A549 (cell line): ENCODE measurements at regions not wholly inside any gene's neighbourhood (a gene's known extent, or its start where the extent isn't known, plus 50 kb on each side); places are given as distances from the start of the nearest gene placed in this dataset.

Experiments used
- ATAC-seq, 2 experiments: fragments of 200-7000 bp in 1 of 2; fragments of >200 bp in 1 of 2; cut with Nextera tagmentation in 1 of 2; cut with Tn5 transposase in 1 of 2; 3 replicates each; pipeline versions ENCODE4 v1.8.0 to v1.9.1; 2018 to 2020; ENCODE audit warnings: mild to moderate bottlenecking in 1 of 2, moderate library complexity in 1 of 2
- CTCF ChIA-PET: fragments of 300-600 bp; sonication (Branson Sonifier 250); formaldehyde crosslinking; extraction: SDS; loops from one replicate; lab custom pipeline; 2021; ENCODE audit warnings: antibody characterized with exemption, inconsistent platforms; lab: Yijun Ruan, JAX
- POLR2A ChIA-PET: fragments of 350-600 bp; formaldehyde crosslinking; extraction: SDS; loops from one replicate; lab custom pipeline; 2021; ENCODE audit warnings: antibody characterized with exemption, inconsistent platforms; lab: Yijun Ruan, JAX
- DNase-seq, 2 experiments: peaks; one replicate each; pipeline versions ENCODE4 v3.0.0 to v3.0.0-alpha.2; 2011 to 2016; ENCODE audit warnings: low read depth in 1 of 2, low spot score in 1 of 2
- FAIRE-seq: peaks from 2 replicates; lab custom pipeline; 2011; peaks lifted over from hg19 to GRCh38; lab: Jason Lieb, UNC
- H3K27ac ChIP-seq, 2 experiments: fragments of >200 bp; sonication (Bioruptor Twin); formaldehyde crosslinking; 3 replicates each; pipeline ENCODE4 v1.5.1; 2016 to 2017
- H3K4me1 ChIP-seq: fragments of >200 bp; sonication (Bioruptor Twin); formaldehyde crosslinking; 3 replicates; pipeline ENCODE4 v1.6.1; 2016
- H3K4me2 ChIP-seq: fragments of >200 bp; sonication (Bioruptor Twin); formaldehyde crosslinking; 3 replicates; pipeline ENCODE4 v1.6.1; 2016
- H3K4me3 ChIP-seq: fragments of >200 bp; sonication (Bioruptor Twin); formaldehyde crosslinking; 3 replicates; pipeline ENCODE4 v1.5.1; 2016
- H3K9me3 ChIP-seq: fragments of >200 bp; sonication (Bioruptor Twin); formaldehyde crosslinking; 3 replicates; pipeline ENCODE4 v1.6.1; 2016
- BHLHE40 ChIP-seq: IDR thresholded peaks from 2 replicates; pipeline ENCODE4 v1.6.1; 2012; ENCODE audit warnings: low read depth, low read length, inconsistent platforms
- CTCF ChIP-seq: fragments of >200 bp; sonication (Bioruptor Twin); formaldehyde crosslinking; IDR thresholded peaks from 3 replicates; pipeline ENCODE4 v1.5.1; 2016
- FOSL2 ChIP-seq, 2 experiments: fragments of 450-650 bp in 1 of 2; fragments of >200 bp in 1 of 2; sonication (Bioruptor Twin) in 1 of 2; formaldehyde crosslinking; IDR thresholded peaks; 2 replicates each; pipeline versions ENCODE4 v1.5.0 to v1.6.1; 2016 to 2020; ENCODE audit warnings: mild to moderate bottlenecking in 1 of 2, moderate library complexity in 1 of 2
- GATA3 ChIP-seq: IDR thresholded peaks from 2 replicates; pipeline ENCODE4 v1.6.1; 2012; ENCODE audit warnings: borderline replicate concordance
- HEYL ChIP-seq: fragments of 250-450 bp; sonication (Bioruptor Pico); IDR thresholded peaks from 2 replicates; pipeline ENCODE4 v1.8.0; 2021; ENCODE audit warnings: mild to moderate bottlenecking, moderate library complexity
- HMGXB4 ChIP-seq: fragments of 250-450 bp; sonication (Bioruptor Pico); IDR thresholded peaks from 2 replicates; pipeline ENCODE4 v1.5.0; 2021; ENCODE audit warnings: mild to moderate bottlenecking, moderate library complexity, borderline replicate concordance
- JUNB ChIP-seq: fragments of >200 bp; sonication (Bioruptor Twin); formaldehyde crosslinking; IDR thresholded peaks from 2 replicates; pipeline ENCODE4 v1.6.1; 2016
- KDM1A ChIP-seq: fragments of 200-600 bp; sonication (generic); IDR thresholded peaks from 2 replicates; pipeline ENCODE4 v1.6.1; 2016; ENCODE audit warnings: low read depth, mild to moderate bottlenecking
- KDM5A ChIP-seq: fragments of 200-600 bp; sonication (generic); IDR thresholded peaks from 2 replicates; pipeline ENCODE4 v1.6.1; 2016; ENCODE audit warnings: antibody characterized with exemption, mild to moderate bottlenecking
- MYC ChIP-seq: IDR thresholded peaks from 2 replicates; pipeline ENCODE4 v1.6.1; 2012; ENCODE audit warnings: mild to moderate bottlenecking, inconsistent platforms, low read length, improper control_type of control experiment, borderline replicate concordance
- NFE2L2 ChIP-seq: fragments of 150-350 bp; conservative IDR thresholded peaks from 2 replicates; pipeline ENCODE4 v1.6.1; 2014; ENCODE audit warnings: low read length
- RFX5 ChIP-seq: fragments of 450-650 bp; IDR thresholded peaks from 2 replicates; pipeline ENCODE4 v1.7.1; 2014; ENCODE audit warnings: antibody characterized with exemption, mild to moderate bottlenecking, moderate library complexity
- WGBS: methylation state at CpG from one replicate; pipeline ENCODE4 v1.1.6; 2017; ENCODE audit errors: missing lambda C conversion rate; 5-methylcytosine and 5-hydroxymethylcytosine counted together
- TF ChIP-seq, protein P1 (sequence below): fragments of 150-350 bp; IDR thresholded peaks from 2 replicates; pipeline ENCODE4 v1.6.1; 2014; ENCODE audit warnings: low read depth, mild to moderate bottlenecking, low read length
- TF ChIP-seq, protein P2 (sequence below): fragments of >200 bp; sonication (Bioruptor Twin); formaldehyde crosslinking; IDR thresholded peaks from 3 replicates; pipeline ENCODE4 v1.6.1; 2016
- TF ChIP-seq, protein P3 (sequence below): IDR thresholded peaks from 2 replicates; pipeline ENCODE4 v1.6.1; 2012

GRCh38 chr3:174659511-174659910 is 199.6 kb upstream of the NAALADL2 start:
- Histone ChIP-seq H3K4me2 (no peak overlapping the region), H3K27ac (no peak overlapping the region), H3K4me1 (no peaks in the 10 kb centered on the region), H3K9me3 (no peaks in the 10 kb centered on the region), H3K4me3 (no peak overlapping the region)
- ChIA-PET CTCF (no interaction called here), POLR2A (no interaction called here)
- FAIRE-seq (no peak), DNase-seq (no peak), ATAC-seq (no peak)
- TF ChIP-seq, protein P1, sequence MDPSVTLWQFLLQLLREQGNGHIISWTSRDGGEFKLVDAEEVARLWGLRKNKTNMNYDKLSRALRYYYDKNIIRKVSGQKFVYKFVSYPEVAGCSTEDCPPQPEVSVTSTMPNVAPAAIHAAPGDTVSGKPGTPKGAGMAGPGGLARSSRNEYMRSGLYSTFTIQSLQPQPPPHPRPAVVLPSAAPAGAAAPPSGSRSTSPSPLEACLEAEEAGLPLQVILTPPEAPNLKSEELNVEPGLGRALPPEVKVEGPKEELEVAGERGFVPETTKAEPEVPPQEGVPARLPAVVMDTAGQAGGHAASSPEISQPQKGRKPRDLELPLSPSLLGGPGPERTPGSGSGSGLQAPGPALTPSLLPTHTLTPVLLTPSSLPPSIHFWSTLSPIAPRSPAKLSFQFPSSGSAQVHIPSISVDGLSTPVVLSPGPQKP: no peak
- no peak for TF ChIP-seq KDM5A
- TF ChIP-seq RFX5: no peak
- 0% methylated on average over 3 of the region's 3 CpGs for WGBS

- 61% methylated on average over 3 of the region's 3 CpGs for WGBS
- no peak overlapping the region for H3K27ac ChIP-seq
- H3K4me2 ChIP-seq: no peak overlapping the region
- ATAC-seq (no peak), DNase-seq (no peak)
- H3K9me3 ChIP-seq: no peaks in the 10 kb centered on the region
- no peak for TF ChIP-seq KDM1A
- no peak for TF ChIP-seq BHLHE40
- no peak for TF ChIP-seq CTCF
- no peak for TF ChIP-seq HMGXB4 (CRISPR knock-in tag)
- TF ChIP-seq, all 56 proteins: peak for 0
- POLR2A ChIA-PET: no interaction called here
- H3K4me3 ChIP-seq: no peak overlapping the region
- no peaks in the 10 kb centered on the region for H3K4me1 ChIP-seq
- CTCF ChIA-PET: no interaction called here
- no peak for FAIRE-seq
These were observed 196.5 kb upstream of the NAALADL2 start for GRCh38 chr3:174662653-174663052.

GRCh38 chr3:174667386-174667785 is 191.7 kb upstream of the NAALADL2 start:
- ChIA-PET CTCF (interaction anchor here (0.6 kb wide), 1 partner anchor 10 kb away, joined by 3 read pairs; no protein-coding TSS in a partner anchor), POLR2A (no interaction called here)
- ATAC-seq (no peak), FAIRE-seq (no peak), DNase-seq (no peak)
- Histone ChIP-seq H3K4me3 (no peak overlapping the region), H3K9me3 (no peaks in the 10 kb centered on the region), H3K4me1 (no peaks in the 10 kb centered on the region), H3K4me2 (no peak overlapping the region), H3K27ac (no peak overlapping the region)
- WGBS: 0% methylated on average over 1 of the region's 1 CpG
- TF ChIP-seq MYC (no peak), JUNB (no peak), NFE2L2 (no peak), HEYL (CRISPR knock-in tag) (no peak), GATA3 (no peak), FOSL2 (IDR thresholded peaks at IDR 0.05) (no peak), FOSL2 (CRISPR knock-in tag; IDR thresholded peaks at IDR 0.05) (no peak)
- TF ChIP-seq, protein P2, sequence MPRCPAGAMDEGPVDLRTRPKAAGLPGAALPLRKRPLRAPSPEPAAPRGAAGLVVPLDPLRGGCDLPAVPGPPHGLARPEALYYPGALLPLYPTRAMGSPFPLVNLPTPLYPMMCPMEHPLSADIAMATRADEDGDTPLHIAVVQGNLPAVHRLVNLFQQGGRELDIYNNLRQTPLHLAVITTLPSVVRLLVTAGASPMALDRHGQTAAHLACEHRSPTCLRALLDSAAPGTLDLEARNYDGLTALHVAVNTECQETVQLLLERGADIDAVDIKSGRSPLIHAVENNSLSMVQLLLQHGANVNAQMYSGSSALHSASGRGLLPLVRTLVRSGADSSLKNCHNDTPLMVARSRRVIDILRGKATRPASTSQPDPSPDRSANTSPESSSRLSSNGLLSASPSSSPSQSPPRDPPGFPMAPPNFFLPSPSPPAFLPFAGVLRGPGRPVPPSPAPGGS: no peak
- TF ChIP-seq, protein P3, sequence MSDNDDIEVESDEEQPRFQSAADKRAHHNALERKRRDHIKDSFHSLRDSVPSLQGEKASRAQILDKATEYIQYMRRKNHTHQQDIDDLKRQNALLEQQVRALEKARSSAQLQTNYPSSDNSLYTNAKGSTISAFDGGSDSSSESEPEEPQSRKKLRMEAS: no peak
